ENCODE measurements at regions not wholly inside any gene's neighbourhood (a gene's known extent, or its start where the extent isn't known, plus 50 kb on each side); places are given as distances from the start of the nearest gene placed in this dataset.

DNA sequence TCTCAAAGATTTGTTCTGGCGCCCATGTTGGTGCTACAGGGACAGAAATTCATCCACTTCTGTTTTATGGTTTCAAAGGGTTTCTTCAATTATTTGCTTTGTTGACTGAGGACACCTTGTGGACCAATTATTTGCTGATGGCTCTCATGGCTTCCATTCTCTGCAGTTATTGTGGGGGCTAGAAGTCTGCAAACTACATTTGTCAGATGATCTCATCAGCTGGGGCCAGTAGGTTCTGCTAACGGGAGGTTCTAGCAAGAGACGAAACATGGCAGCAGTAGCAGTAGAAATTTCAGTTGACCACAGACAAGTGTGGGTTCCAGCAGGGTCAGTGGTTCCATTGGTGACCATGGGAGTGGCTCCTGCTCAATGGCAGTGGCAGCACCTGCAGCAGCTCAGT, 72.8 kb upstream of the BLCAP start:
- H3K36me3 ChIP-seq = no peaks in the 10 kb centered on the region
- no peak overlapping the region for H3K4me2 ChIP-seq
- no peaks in the 10 kb centered on the region for H4K20me1 ChIP-seq
- TF ChIP-seq Cebpa-rat (IDR thresholded peaks at IDR 0.05) = no peak
- H3K9me3 ChIP-seq = no peaks in the 10 kb centered on the region
- H3K27me3 ChIP-seq = no peaks in the 10 kb centered on the region
- H3K4me1 ChIP-seq = peaks cover 17% of the 10 kb centered on the region
- H3K9ac ChIP-seq = no peak overlapping the region
- no peak overlapping the region for H3K27ac ChIP-seq
- H3K4me3 ChIP-seq = no peak overlapping the region

DNA sequence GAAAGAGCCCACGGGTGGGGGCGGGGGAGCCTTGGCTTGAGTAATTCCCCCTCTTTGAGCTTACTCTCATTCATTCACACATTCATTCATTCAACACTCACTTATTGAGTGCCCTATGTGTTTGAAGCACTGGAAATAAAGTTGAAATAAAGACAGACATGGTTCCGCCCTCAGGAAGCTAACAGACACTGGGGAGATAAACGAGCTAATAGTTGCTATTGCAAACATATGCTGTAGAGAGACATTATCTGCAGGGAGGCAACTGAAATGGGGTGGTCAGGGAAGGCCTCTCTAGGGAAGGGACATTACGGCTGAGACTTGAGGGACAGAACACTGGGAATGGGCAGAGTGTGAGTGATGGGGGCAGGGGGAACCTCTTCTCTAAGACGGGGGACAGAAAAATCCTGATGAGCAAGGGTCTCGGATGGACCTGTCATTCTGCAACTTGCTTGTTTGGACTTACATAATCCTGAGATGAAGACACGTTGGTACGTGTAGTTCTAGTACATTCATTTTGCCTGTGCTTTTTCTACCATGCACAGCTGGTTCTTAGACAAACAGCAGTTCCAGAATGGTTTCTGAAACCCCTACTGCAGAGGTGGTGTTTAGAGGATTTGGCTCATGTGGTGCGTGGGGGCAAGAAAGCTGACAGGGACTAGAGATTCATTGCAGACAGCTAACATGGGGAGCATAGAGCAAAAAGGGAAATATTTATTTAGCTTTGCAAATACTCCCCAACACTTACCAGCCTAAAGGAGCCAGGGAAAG, 71.1 kb upstream of the BLCAP start:
- Histone ChIP-seq H3K27ac (no peak overlapping the region), H3K9ac (no peak overlapping the region)

GRCh38 chr20:37598100-37598543, 70.4 kb upstream of the BLCAP start:
- Histone ChIP-seq H4K20me1 (no peaks in the 10 kb centered on the region), H3K9ac (no peak overlapping the region), H3K27me3 (no peaks in the 10 kb centered on the region), H3K27ac (no peak overlapping the region), H3K4me1 (peaks cover 17% of the 10 kb centered on the region), H3K36me3 (no peaks in the 10 kb centered on the region), H3K4me2 (peak overlapping the region; percentile 61), H3K4me3 (no peak overlapping the region), H3K9me3 (no peaks in the 10 kb centered on the region)
- no peak for TF ChIP-seq Cebpa-rat (IDR thresholded peaks at IDR 0.05)

More for the DNA sequence above, 71.1 kb upstream of the BLCAP start:
- H3K4me1 ChIP-seq = peaks cover 17% of the 10 kb centered on the region
- H3K27me3 ChIP-seq = no peaks in the 10 kb centered on the region
- no peaks in the 10 kb centered on the region for H3K36me3 ChIP-seq
- no peaks in the 10 kb centered on the region for H4K20me1 ChIP-seq
- H3K4me2 ChIP-seq = no peak overlapping the region
- no peak for TF ChIP-seq Cebpa-rat (IDR thresholded peaks at IDR 0.05)
- no peaks in the 10 kb centered on the region for H3K9me3 ChIP-seq
- H3K4me3 ChIP-seq = no peak overlapping the region

DNA sequence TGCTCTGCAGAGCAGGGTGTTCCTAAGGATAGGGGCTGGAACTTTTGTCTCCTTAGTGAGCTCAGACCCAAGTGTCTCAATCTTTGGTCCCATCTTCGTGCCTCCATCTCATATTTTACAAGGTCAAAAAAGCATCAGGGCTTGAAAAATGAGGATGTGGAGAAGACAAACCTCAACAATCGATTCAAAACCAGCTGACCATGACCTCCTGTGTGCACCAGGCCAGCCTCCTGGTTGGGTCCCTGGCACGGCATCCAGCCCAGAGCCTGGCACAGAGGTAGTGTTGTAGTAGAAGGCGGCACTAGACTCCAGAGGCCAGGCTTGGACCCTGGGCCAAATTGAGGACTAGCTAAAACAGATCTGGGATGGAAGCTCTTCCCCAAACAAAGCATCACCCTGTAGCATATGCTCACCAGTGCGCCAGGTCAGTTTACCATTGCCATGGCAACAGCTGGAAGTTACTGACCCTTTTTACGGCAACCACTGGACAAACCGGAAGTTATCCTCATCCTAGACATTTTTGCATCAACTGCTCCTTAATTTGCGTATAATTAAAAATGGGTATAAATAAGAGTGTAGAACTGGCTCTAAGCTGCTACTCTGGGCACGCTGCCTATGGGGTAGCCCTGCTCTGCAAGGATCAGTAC, 69.3 kb upstream of the BLCAP start:
- no peaks in the 10 kb centered on the region for H3K9me3 ChIP-seq
- H3K4me2 ChIP-seq = peak overlapping the region; percentile 22; the same call in 1 of the 2 replicates
- peaks cover 17% of the 10 kb centered on the region for H3K4me1 ChIP-seq
- no peak overlapping the region for H3K27ac ChIP-seq
- TF ChIP-seq Cebpa-rat (IDR thresholded peaks at IDR 0.05) = no peak
- no peak overlapping the region for H3K9ac ChIP-seq
- no peaks in the 10 kb centered on the region for H3K27me3 ChIP-seq
- H3K36me3 ChIP-seq = no peaks in the 10 kb centered on the region
- H3K4me3 ChIP-seq = no peak overlapping the region
- no peaks in the 10 kb centered on the region for H4K20me1 ChIP-seq

DNA sequence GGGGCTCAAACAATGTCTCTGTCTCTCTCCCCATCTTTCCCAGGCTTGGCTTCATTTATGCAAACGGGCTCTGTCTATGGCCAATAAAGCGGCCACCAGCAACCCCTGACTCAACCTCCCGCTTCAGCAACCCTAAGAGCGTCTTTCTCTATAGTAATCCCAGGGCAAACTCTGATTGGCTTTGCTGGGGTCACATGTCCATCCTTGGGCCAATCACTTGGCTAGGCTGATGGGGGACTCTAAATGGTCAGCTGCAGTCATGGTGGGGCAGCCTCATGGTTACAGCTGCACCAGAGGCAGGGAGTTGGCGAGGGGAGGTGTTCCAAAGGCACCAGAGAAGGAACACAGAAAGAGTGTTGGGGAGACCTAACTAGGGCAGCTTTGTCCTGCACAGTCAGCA, 68.5 kb upstream of the BLCAP start:
- no peaks in the 10 kb centered on the region for H3K27me3 ChIP-seq
- H3K4me1 ChIP-seq = peaks cover 17% of the 10 kb centered on the region
- no peaks in the 10 kb centered on the region for H3K36me3 ChIP-seq
- no peak for TF ChIP-seq Cebpa-rat (IDR thresholded peaks at IDR 0.05)
- no peaks in the 10 kb centered on the region for H3K9me3 ChIP-seq
- H4K20me1 ChIP-seq = no peaks in the 10 kb centered on the region
- no peak overlapping the region for H3K4me3 ChIP-seq
- H3K4me2 ChIP-seq = 0 out of 2 replicates have a peak overlapping the region, but pooled peaks have one; percentile 22
- H3K9ac ChIP-seq = no peak overlapping the region
- H3K27ac ChIP-seq = no peak overlapping the region

DNA sequence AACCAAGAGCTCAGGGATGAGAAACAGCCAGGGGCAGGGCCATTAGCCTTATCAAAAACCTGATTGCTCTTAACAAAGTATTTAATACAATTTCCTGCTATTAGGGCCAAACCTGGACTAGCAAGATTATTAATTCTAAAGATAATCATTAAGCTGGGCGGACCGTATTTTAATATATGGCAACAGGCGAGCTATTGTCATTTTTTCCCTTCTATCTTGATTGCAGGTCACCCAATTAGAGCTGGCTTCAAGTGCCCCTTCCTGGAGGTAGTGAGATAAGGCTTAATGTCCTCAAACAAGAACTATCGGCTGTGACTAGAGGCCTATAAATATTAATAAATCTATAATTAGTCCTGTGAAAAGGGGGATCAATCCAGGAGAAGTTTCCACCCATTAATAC, 66.0 kb upstream of the BLCAP start:
- Histone ChIP-seq H3K9ac (no peak overlapping the region), H3K9me3 (no peaks in the 10 kb centered on the region), H3K4me2 (no peak overlapping the region), H3K4me1 (peaks cover 17% of the 10 kb centered on the region), H4K20me1 (no peaks in the 10 kb centered on the region), H3K36me3 (no peaks in the 10 kb centered on the region), H3K27ac (no peak overlapping the region), H3K27me3 (no peaks in the 10 kb centered on the region), H3K4me3 (no peak overlapping the region)
- TF ChIP-seq Cebpa-rat (IDR thresholded peaks at IDR 0.05) = no peak

DNA sequence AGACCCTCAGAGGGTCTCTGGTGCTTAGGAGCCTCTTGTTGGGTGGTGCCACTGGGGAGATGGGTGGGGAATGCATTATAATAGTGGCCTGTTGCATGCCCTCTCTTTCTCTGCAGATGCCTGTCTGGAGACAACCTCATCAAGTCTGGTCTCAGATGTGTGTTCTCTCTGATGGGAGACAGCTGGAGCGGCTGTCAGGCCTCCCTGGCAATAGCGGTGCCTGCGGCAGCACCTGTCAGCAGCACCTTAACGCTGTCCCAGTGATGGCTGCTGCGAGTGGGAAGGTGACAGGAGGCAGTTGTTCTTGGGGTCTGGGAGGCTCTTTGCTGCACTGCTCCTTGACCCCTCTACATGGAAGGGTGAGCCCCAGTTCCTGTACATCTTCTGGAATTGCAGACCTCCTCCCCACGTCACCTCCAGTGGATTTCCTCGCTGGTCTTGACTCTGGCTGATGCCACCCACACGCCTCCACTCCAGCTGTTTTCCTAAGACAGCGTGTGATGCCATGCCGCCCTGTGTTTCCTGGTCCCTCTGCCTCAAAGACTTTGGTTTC, 63.3 kb upstream of the BLCAP start:
- no peak overlapping the region for H3K4me3 ChIP-seq
- 0 out of 2 replicates have a peak, but pooled peaks cover 2% of the 10 kb centered on the region for H3K9me3 ChIP-seq
- H3K27me3 ChIP-seq = no peaks in the 10 kb centered on the region
- no peak for TF ChIP-seq Cebpa-rat (IDR thresholded peaks at IDR 0.05)
- H3K4me1 ChIP-seq = no peaks in the 10 kb centered on the region
- no peak overlapping the region for H3K4me2 ChIP-seq
- H4K20me1 ChIP-seq = no peaks in the 10 kb centered on the region
- no peak overlapping the region for H3K9ac ChIP-seq
- H3K27ac ChIP-seq = no peak overlapping the region
- H3K36me3 ChIP-seq = no peaks in the 10 kb centered on the region

DNA sequence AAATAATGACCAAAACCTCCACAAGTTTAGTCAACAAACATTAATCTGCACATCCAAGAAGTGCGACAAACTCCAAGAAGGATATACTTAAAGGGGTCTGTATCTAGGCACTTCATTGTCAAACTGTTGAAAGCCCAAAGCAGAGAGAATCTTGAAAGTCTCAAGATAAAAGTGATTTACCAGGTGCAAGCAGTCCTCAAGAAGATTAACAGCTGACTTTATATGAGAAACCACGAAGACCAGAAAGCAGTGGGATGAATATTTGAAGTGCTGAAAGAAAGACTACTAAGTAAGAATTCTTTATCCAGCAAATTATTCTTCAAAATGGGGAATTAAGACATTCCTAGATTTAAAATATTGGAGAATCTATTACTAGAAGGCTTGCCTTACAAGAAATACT, 58.4 kb upstream of the BLCAP start:
- Histone ChIP-seq H3K9me3 (0 out of 2 replicates have a peak, but pooled peaks cover 7% of the 10 kb centered on the region), H3K27me3 (no peaks in the 10 kb centered on the region)

DNA sequence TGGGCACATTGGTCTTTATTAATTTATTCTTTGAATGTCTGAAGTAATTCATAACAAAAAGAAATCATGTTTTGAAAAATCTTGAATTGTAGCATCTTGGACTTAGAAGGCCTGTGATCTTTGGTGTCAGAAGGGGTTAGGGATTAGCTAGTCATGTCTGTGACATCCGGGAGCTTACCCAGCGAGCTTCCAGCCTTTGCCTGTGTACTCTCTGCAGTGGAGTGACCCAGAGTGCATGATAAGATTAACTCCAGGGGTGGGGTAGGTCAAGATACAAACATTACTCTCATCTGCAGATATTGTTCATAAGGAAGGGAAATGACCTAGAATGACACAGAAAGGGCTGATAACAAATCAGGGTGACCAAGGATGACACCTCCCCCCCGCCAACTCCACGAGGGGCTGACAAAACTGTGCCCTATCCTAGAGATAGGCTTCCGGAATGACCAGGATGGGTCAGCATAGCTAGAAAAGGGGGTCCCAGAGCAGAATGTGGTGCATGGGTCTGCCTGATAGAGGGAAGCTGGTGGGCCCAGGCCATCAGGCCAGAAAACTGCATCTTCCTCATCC, 56.6 kb upstream of the BLCAP start:
- Histone ChIP-seq H3K27ac (no peak overlapping the region), H3K4me3 (no peak overlapping the region), H4K20me1 (no peaks in the 10 kb centered on the region), H3K27me3 (no peaks in the 10 kb centered on the region), H3K36me3 (no peaks in the 10 kb centered on the region), H3K9ac (no peak overlapping the region), H3K9me3 (0 out of 2 replicates have a peak, but pooled peaks cover 7% of the 10 kb centered on the region), H3K4me1 (peaks cover 2% of the 10 kb centered on the region), H3K4me2 (no peak overlapping the region)
- no peak for TF ChIP-seq Cebpa-rat (IDR thresholded peaks at IDR 0.05)

More for the DNA sequence above, 58.4 kb upstream of the BLCAP start:
- Histone ChIP-seq H3K36me3 (no peaks in the 10 kb centered on the region), H3K4me1 (no peaks in the 10 kb centered on the region), H3K4me3 (no peak overlapping the region), H3K9ac (no peak overlapping the region), H3K27ac (no peak overlapping the region), H3K4me2 (no peak overlapping the region), H4K20me1 (no peaks in the 10 kb centered on the region)
- no peak for TF ChIP-seq Cebpa-rat (IDR thresholded peaks at IDR 0.05)

DNA sequence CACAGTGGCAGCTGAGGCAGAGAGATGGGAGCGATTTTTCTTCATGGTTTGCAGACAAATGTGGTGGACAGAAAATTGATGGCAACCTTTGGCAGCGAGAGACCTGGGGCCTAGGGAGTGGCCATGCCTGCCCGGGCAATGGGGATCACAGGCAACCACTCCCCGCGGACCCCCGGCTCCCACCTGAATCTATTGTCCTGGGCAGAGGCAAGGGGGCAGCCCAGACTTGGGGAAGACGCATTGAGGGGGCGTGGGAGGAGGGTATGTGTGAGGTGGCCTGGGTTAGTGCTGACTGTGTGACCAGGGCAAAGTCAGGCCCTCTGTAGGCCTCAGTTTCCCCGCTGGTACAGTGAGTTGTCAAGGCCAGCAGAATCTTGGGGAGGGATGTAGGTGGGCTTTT, 53.6 kb upstream of the BLCAP start:
- no peak overlapping the region for H3K4me3 ChIP-seq
- no peak overlapping the region for H3K9ac ChIP-seq
- no peaks in the 10 kb centered on the region for H3K27me3 ChIP-seq
- peaks cover 8% of the 10 kb centered on the region for H4K20me1 ChIP-seq
- TF ChIP-seq Cebpa-rat (IDR thresholded peaks at IDR 0.05) = no peak
- no peaks in the 10 kb centered on the region for H3K36me3 ChIP-seq
- H3K4me1 ChIP-seq = peaks cover 22% of the 10 kb centered on the region
- H3K4me2 ChIP-seq = no peak overlapping the region
- H3K27ac ChIP-seq = no peak overlapping the region
- H3K9me3 ChIP-seq = 0 out of 2 replicates have a peak, but pooled peaks cover 7% of the 10 kb centered on the region
